ENCODE measurements at regions not wholly inside any gene's neighbourhood (a gene's known extent, or its start where the extent isn't known, plus 50 kb on each side); places are given as distances from the start of the nearest gene placed in this dataset.
A peak's percentile ranks its signal among the peaks of the same experiment; 100 is the strongest.

GRCh38 chr3:13192471-13193213, 119.4 kb upstream of the IQSEC1 start:
- TF ChIP-seq CTCF (conservative IDR thresholded peaks at IDR 0.05) (peak; percentile 63), ZFX (IDR thresholded peaks at IDR 0.05) (no peak)
